MCF 10A (cell line): ENCODE measurements at regions not wholly inside any gene's neighbourhood (a gene's known extent, or its start where the extent isn't known, plus 50 kb on each side); places are given as distances from the start of the nearest gene placed in this dataset.

Experiments used
- BruUV-seq: library from RNA; stranded (reverse); fragments of 400-500 nt; replicated peaks from 2 replicates; lab custom pipeline; 2021; lab: Mats Ljungman, UMichigan
- CTCF ChIA-PET: fragments of 300-600 bp; sonication (Branson Sonifier 250); formaldehyde crosslinking; extraction: SDS; loops from one replicate; lab custom pipeline; 2021; ENCODE audit warnings: antibody characterized with exemption, inconsistent platforms; lab: Yijun Ruan, JAX
- POLR2A ChIA-PET: fragments of 300-600, 350-650 bp; sonication (Branson Sonifier 250); formaldehyde crosslinking; extraction: SDS; loops from one replicate; lab custom pipeline; 2020; ENCODE audit warnings: antibody characterized with exemption, inconsistent platforms; lab: Yijun Ruan, JAX
- DNase-seq: peaks from one replicate; pipeline ENCODE4 v3.0.0-alpha.2; 2018; ENCODE audit not compliant: unreplicated experiment
- H3K27ac Mint-ChIP-seq: one replicate; pipeline ENCODE4 v1.8.0; 2022; ENCODE audit warnings: mild to moderate bottlenecking, low read depth, mixed read lengths; ENCODE audit not compliant: unreplicated experiment
- H3K27me3 Mint-ChIP-seq: one replicate; pipeline ENCODE4 v1.8.0; 2022; ENCODE audit warnings: mixed read lengths; ENCODE audit not compliant: insufficient read depth, unreplicated experiment
- H3K36me3 Mint-ChIP-seq: one replicate; pipeline ENCODE4 v1.8.0; 2022; ENCODE audit warnings: mild to moderate bottlenecking, moderate library complexity, mixed read lengths; ENCODE audit not compliant: insufficient read depth, unreplicated experiment
- H3K4me1 Mint-ChIP-seq: one replicate; pipeline ENCODE4 v1.8.0; 2022; ENCODE audit warnings: mixed read lengths; ENCODE audit not compliant: insufficient read depth, unreplicated experiment
- H3K4me3 Mint-ChIP-seq: one replicate; pipeline ENCODE4 v1.8.0; 2022; ENCODE audit warnings: mild to moderate bottlenecking, moderate library complexity, mixed read lengths; ENCODE audit not compliant: unreplicated experiment
- H3K9me3 Mint-ChIP-seq: one replicate; pipeline ENCODE4 v1.8.0; 2022; ENCODE audit warnings: mixed read lengths; ENCODE audit not compliant: unreplicated experiment
- intact Hi-C: fragments of 100-400 bp; cut with micrococcal nuclease; formaldehyde crosslinking; loops from 2 replicates; pipeline ENCODE4 v1.14.1; 2022
- TF ChIP-seq, protein P1 (sequence below): fragments of 200-600 bp; IDR thresholded peaks from one replicate; pipeline ENCODE4 v1.8.0; 2022; ENCODE audit warnings: antibody characterized with exemption, mild to moderate bottlenecking; ENCODE audit not compliant: unreplicated experiment

- CTCF ChIA-PET, result interaction anchor here (1.0 to 2.6 kb wide), 3 partner anchors 18 to 114 kb away, joined by 3 to 10 read pairs (median 4); no protein-coding TSS in a partner anchor
- BruUV-seq, result no TSS peak
- Mint-ChIP-seq H3K36me3 (no peaks in the 10 kb centered on the region), H3K9me3 (peaks cover 7% of the 10 kb centered on the region), H3K4me1 (peaks cover 5% of the 10 kb centered on the region), H3K4me3 (no peak overlapping the region), H3K27ac (no peak overlapping the region), H3K27me3 (no peaks in the 10 kb centered on the region)
- intact Hi-C loops, result no loop called here
- POLR2A ChIA-PET, result no interaction called here
- TF ChIP-seq, protein P1, sequence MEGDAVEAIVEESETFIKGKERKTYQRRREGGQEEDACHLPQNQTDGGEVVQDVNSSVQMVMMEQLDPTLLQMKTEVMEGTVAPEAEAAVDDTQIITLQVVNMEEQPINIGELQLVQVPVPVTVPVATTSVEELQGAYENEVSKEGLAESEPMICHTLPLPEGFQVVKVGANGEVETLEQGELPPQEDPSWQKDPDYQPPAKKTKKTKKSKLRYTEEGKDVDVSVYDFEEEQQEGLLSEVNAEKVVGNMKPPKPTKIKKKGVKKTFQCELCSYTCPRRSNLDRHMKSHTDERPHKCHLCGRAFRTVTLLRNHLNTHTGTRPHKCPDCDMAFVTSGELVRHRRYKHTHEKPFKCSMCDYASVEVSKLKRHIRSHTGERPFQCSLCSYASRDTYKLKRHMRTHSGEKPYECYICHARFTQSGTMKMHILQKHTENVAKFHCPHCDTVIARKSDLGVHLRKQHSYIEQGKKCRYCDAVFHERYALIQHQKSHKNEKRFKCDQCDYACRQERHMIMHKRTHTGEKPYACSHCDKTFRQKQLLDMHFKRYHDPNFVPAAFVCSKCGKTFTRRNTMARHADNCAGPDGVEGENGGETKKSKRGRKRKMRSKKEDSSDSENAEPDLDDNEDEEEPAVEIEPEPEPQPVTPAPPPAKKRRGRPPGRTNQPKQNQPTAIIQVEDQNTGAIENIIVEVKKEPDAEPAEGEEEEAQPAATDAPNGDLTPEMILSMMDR, result no peak
- no peak for DNase-seq
Measured at GRCh38 chr13:27847669-27848068, 55.4 kb downstream of the GSX1 start.

DNA sequence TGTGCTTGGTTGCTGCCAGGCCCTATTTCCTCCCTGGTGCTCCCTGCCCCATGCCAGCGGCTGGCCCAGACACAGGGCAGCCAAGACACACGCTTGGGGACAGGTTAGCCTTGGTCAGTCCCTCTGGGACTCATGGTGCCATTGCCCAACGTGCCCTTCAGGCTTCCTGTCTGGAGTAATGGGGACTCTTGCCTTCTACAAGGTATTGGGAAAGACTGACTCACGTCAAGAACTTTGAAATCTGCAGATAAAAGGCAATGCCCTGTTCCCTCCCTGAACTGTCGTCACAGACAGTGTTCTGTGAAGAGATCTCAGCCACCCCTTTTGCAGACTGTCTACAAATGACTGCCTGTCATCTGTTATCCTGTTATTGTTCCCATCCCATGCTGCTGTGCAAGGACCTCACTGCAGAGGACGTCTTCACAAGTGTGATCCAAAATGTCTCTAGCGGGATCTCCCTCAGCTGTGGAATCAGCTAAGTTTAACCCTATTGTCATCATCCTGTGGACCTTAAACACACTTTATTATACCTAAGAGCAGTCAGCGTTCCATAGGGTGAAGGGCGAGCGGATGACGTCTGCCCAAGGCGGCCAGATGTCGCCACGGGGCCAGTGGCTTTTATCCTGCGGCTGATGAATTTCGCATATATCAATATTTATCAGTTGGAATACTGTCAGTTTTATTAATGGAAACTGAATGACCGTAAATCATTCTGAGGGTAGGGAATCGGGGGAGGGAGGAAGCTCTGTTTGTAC lies 59.0 kb downstream of the GSX1 start:
- Mint-ChIP-seq H3K27me3 (no peaks in the 10 kb centered on the region), H3K9me3 (no peaks in the 10 kb centered on the region), H3K4me3 (no peak overlapping the region), H3K27ac (no peak overlapping the region), H3K36me3 (no peaks in the 10 kb centered on the region), H3K4me1 (peaks cover 11% of the 10 kb centered on the region)
- intact Hi-C loops, result no loop called here
- ChIA-PET POLR2A (no interaction called here), CTCF (interaction anchor here (0.6 to 2.7 kb wide), 2 partner anchors 21 to 24 kb away, joined by 3 to 16 read pairs; no protein-coding TSS in a partner anchor)
- BruUV-seq, result no TSS peak
- peak; percentile 57 for DNase-seq
- TF ChIP-seq, protein P1, result no peak

DNA sequence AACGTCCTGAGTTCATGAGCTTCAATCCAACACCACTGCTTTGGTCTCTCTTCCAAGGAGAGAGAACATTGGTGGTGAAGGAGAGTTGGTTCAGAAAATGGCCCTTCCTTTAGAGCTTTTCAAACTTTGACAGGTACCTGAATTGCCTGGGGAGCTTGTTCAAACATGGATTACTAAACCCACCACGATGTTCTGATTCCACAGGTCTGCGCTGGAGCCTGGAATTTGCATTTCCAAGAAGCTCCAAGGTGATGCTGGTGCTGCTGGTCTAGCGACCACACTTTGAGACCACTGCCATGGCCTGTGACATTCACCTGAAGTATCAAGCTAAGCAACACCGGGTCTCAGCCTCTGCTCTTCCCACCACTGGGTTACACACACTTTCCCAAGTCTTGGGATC lies 60.2 kb downstream of the GSX1 start:
- no peaks in the 10 kb centered on the region for H3K9me3 Mint-ChIP-seq
- H3K4me1 Mint-ChIP-seq, result peaks cover 11% of the 10 kb centered on the region
- intact Hi-C loops, result no loop called here

GRCh38 chr13:27853335-27853734 lies 61.1 kb downstream of the GSX1 start:
- CTCF ChIA-PET, result no interaction called here
- no TSS peak for BruUV-seq
- intact Hi-C loops, result no loop called here
- peaks cover 11% of the 10 kb centered on the region for H3K4me1 Mint-ChIP-seq
- H3K27ac Mint-ChIP-seq, result no peak overlapping the region
- TF ChIP-seq, protein P1, result no peak
- H3K36me3 Mint-ChIP-seq, result no peaks in the 10 kb centered on the region
- no peak overlapping the region for H3K4me3 Mint-ChIP-seq
- POLR2A ChIA-PET, result no interaction called here
- H3K9me3 Mint-ChIP-seq, result no peaks in the 10 kb centered on the region
- no peaks in the 10 kb centered on the region for H3K27me3 Mint-ChIP-seq
- no peak for DNase-seq

More for the DNA sequence above, 60.2 kb downstream of the GSX1 start:
- H3K27ac Mint-ChIP-seq, result no peak overlapping the region
- DNase-seq, result no peak
- no peaks in the 10 kb centered on the region for H3K36me3 Mint-ChIP-seq
- TF ChIP-seq, protein P1, result no peak
- no TSS peak for BruUV-seq
- ChIA-PET CTCF (interaction anchor here (2.7 kb wide), 1 partner anchor 26 kb away, joined by 16 read pairs; no protein-coding TSS in a partner anchor), POLR2A (no interaction called here)
- no peaks in the 10 kb centered on the region for H3K27me3 Mint-ChIP-seq
- H3K4me3 Mint-ChIP-seq, result no peak overlapping the region
